ENCODE measurements at regions not wholly inside any gene's neighbourhood (a gene's known extent, or its start where the extent isn't known, plus 50 kb on each side); places are given as distances from the start of the nearest gene placed in this dataset.

DNA sequence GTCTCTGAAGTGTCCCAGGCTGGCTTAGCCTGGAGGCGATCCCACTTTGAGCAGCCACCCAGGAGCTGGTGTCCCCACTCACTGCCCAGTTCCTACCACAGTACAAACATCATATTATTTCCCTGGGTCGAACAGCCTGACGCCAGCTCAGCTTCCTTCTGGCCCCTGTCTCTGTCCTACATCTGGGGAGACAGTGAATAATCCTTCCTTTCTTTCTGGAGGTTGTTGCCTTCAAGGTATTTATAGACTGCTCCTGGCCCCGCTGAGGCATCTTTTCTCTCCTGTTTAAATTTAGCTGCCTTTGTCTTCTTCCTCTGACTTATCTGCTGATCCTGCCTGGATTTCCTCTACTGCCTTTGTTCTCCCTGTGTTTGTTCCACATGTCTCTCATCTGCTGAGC is 56.8 kb upstream of the LRRC55 start:
- no peaks in the 10 kb centered on the region for H3K36me3 Mint-ChIP-seq (ENCODE audit: insufficient read depth, unreplicated experiment)
- BruUV-seq (replicated peaks) = no TSS peak
- TF ChIP-seq CTCF (IDR thresholded peaks at IDR 0.05; ENCODE audit: insufficient read depth in 1 of 2, low read depth in 1 of 2, low read length in 1 of 2, severe bottlenecking in 1 of 2, unreplicated experiment in 1 of 2) = no peak

DNA sequence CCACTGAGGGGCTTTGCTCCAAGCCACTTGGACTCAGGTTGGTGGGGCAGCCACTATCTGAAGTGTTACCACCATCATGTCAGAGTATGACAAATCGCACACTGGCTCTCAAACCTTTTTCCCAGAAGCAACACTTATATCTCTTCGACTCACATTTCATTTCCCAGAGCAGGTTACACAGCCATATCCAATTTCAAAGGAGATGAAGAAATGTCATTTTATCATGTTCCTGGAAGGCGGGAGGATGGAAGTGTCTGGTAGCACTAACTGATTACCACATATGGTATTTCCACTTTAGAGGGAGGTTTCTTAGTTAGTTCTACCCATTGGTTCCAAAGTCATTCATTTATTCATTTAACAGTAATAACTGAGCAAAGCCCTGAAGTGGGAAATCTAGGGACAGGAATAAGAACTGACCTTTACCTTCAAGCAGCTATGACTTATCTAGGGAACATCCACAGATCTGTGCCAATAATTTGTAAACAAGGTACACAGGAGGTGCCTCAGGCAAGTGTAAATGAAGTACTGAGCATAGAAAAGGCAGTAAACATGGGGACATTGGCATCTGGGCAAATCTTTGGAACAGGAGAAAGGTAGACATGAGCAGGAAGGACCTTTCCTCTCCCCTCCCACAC is 54.9 kb upstream of the LRRC55 start:
- CTCF ChIA-PET = interaction anchor here (1.4 kb wide), 1 partner anchor 122 kb away, joined by 3 read pairs; no protein-coding TSS in a partner anchor
- POLR2A ChIA-PET = no interaction called here

More for the DNA sequence above, 56.8 kb upstream of the LRRC55 start:
- intact Hi-C loops (cut with micrococcal nuclease; ENCODE audit: unreplicated experiment) = no loop called here
- H3K4me3 ChIP-seq (ENCODE audit: low read depth, low read length) = no peak overlapping the region
- peaks cover 5% of the 10 kb centered on the region; the same call in 1 of the 2 replicates for H3K4me1 ChIP-seq
- Mint-ChIP-seq H3K4me1 (ENCODE audit: low read depth, unreplicated experiment) (no peaks in the 10 kb centered on the region), H3K9me3 (ENCODE audit: unreplicated experiment) (no peaks in the 10 kb centered on the region), H3K4me3 (ENCODE audit: unreplicated experiment) (no peak overlapping the region), H3K27ac (ENCODE audit: unreplicated experiment) (no peak overlapping the region), H3K27me3 (ENCODE audit: insufficient read depth, unreplicated experiment) (peaks cover 19% of the 10 kb centered on the region)
- no peaks in the 10 kb centered on the region for H3K9me3 ChIP-seq
- ChIA-PET POLR2A (no interaction called here), CTCF (interaction anchor here (0.9 kb wide), 1 partner anchor 124 kb away, joined by 3 read pairs; no protein-coding TSS in a partner anchor)
- DNase-seq = no peak
- 0 out of 2 replicates have a peak, but pooled peaks cover 2% of the 10 kb centered on the region for H3K27me3 ChIP-seq (replicated peaks; ENCODE audit: control insufficient read depth, insufficient read depth, low read length)
- H3K36me3 ChIP-seq (ENCODE audit: control insufficient read depth, insufficient read depth, low read length) = no peaks in the 10 kb centered on the region

More for the DNA sequence above, 54.9 kb upstream of the LRRC55 start:
- Histone ChIP-seq H3K36me3 (ENCODE audit: control insufficient read depth, insufficient read depth, low read length) (no peaks in the 10 kb centered on the region), H3K27me3 (replicated peaks; ENCODE audit: control insufficient read depth, insufficient read depth, low read length) (0 out of 2 replicates have a peak, but pooled peaks cover 2% of the 10 kb centered on the region), H3K4me1 (peaks cover 5% of the 10 kb centered on the region; the same call in 1 of the 2 replicates), H3K4me3 (ENCODE audit: low read depth, low read length) (no peak overlapping the region), H3K9me3 (no peaks in the 10 kb centered on the region)
- H3K4me3 Mint-ChIP-seq (ENCODE audit: unreplicated experiment) = no peak overlapping the region
- H3K4me1 Mint-ChIP-seq (ENCODE audit: low read depth, unreplicated experiment) = no peaks in the 10 kb centered on the region
- no peak overlapping the region for H3K27ac Mint-ChIP-seq (ENCODE audit: unreplicated experiment)
- H3K27me3 Mint-ChIP-seq (ENCODE audit: insufficient read depth, unreplicated experiment) = peaks cover 19% of the 10 kb centered on the region
- no peaks in the 10 kb centered on the region for H3K36me3 Mint-ChIP-seq (ENCODE audit: insufficient read depth, unreplicated experiment)
- no TSS peak for BruUV-seq (replicated peaks)
- H3K9me3 Mint-ChIP-seq (ENCODE audit: unreplicated experiment) = no peaks in the 10 kb centered on the region
- intact Hi-C loops (cut with micrococcal nuclease; ENCODE audit: unreplicated experiment) = no loop called here
- TF ChIP-seq CTCF (IDR thresholded peaks at IDR 0.05; ENCODE audit: insufficient read depth in 1 of 2, low read depth in 1 of 2, low read length in 1 of 2, severe bottlenecking in 1 of 2, unreplicated experiment in 1 of 2) = no peak
- DNase-seq = no peak

All from Caco-2 (cell line).